CD14-positive monocyte (primary cell): ENCODE measurements at regions not wholly inside any gene's neighbourhood (a gene's known extent, or its start where the extent isn't known, plus 50 kb on each side); places are given as distances from the start of the nearest gene placed in this dataset.

ENCODE experiments used
- DNase-seq, 3 donors: peaks; one replicate each; pipeline ENCODE4 v3.0.0-alpha.2; 2011 to 2022
- H2AFZ ChIP-seq: 2 replicates; pipeline ENCODE4 v1.6.0; 2012; ENCODE audit warnings: mild to moderate bottlenecking, low read depth, low read length, inconsistent platforms; ENCODE audit not compliant: insufficient read depth, poor library complexity, severe bottlenecking
- H3K27ac ChIP-seq, 2 donors: 1 replicate in 1 of 2; 2 replicates in 1 of 2; pipeline ENCODE4 v1.5.1; 2012 to 2013; ENCODE audit warnings: low read length in 2 of 2, control low read depth in 1 of 2, inconsistent platforms in 1 of 2, low read depth in 1 of 2, mild to moderate bottlenecking in 1 of 2
- H3K27me3 ChIP-seq, 2 donors: one replicate each; pipeline versions ENCODE4 v1.6.0 to v1.6.1; 2011 to 2013; ENCODE audit warnings: low read length in 2 of 2; ENCODE audit not compliant: control insufficient read depth in 2 of 2, insufficient read depth in 2 of 2
- H3K36me3 ChIP-seq, 2 donors: replicated peaks in 1 of 2; 1 replicate in 1 of 2; 2 replicates in 1 of 2; pipeline versions ENCODE4 v1.5.1 to v1.6.1; 2012 to 2013; ENCODE audit warnings: low read length in 2 of 2, control low read depth in 1 of 2, inconsistent platforms in 1 of 2, mild to moderate bottlenecking in 1 of 2; ENCODE audit not compliant: insufficient read depth in 2 of 2, control insufficient read depth in 1 of 2
- H3K4me1 ChIP-seq, 2 donors: 1 replicate in 1 of 2; 2 replicates in 1 of 2; pipeline versions ENCODE4 v1.5.1 to v1.6.1; 2012 to 2013; ENCODE audit warnings: low read length in 2 of 2, control low read depth in 1 of 2, inconsistent platforms in 1 of 2, mild to moderate bottlenecking in 1 of 2, moderate library complexity in 1 of 2; ENCODE audit not compliant: insufficient read depth in 2 of 2, control insufficient read depth in 1 of 2
- H3K4me2 ChIP-seq: replicated peaks from 2 replicates; pipeline ENCODE3; 2012; ENCODE audit warnings: low read length, moderate library complexity, mild to moderate bottlenecking; ENCODE audit not compliant: poor library complexity, severe bottlenecking; ENCODE audit errors: extremely low read depth
- H3K4me3 ChIP-seq, 3 experiments: fragments of 200-600 bp in 1 of 3; sonication (generic) in 1 of 3; replicated peaks in 1 of 3; 1 replicate in 2 of 3; 2 replicates in 1 of 3; pipeline ENCODE4 v1.5.1; 2011 to 2013; ENCODE audit warnings: low read length in 3 of 3, mild to moderate bottlenecking in 3 of 3, control low read depth in 2 of 3, low read depth in 2 of 3, inconsistent platforms in 1 of 3, moderate library complexity in 1 of 3
- H3K79me2 ChIP-seq: 2 replicates; pipeline ENCODE4 v1.6.0; 2012; ENCODE audit warnings: mild to moderate bottlenecking, control low read depth, inconsistent platforms, low read length, moderate library complexity; ENCODE audit not compliant: insufficient read depth
- H3K9ac ChIP-seq: 2 replicates; pipeline ENCODE4 v1.6.0; 2017; ENCODE audit warnings: low read length, mild to moderate bottlenecking; ENCODE audit not compliant: insufficient read depth, poor library complexity, severe bottlenecking
- H3K9me3 ChIP-seq, 2 donors: replicated peaks in 1 of 2; 1 replicate in 1 of 2; 2 replicates in 1 of 2; pipeline versions ENCODE4 v1.5.1 to v1.6.1; 2012 to 2013; ENCODE audit warnings: low read length in 2 of 2, control low read depth in 1 of 2; ENCODE audit not compliant: control insufficient read depth in 1 of 2, insufficient read depth in 1 of 2
- H4K20me1 ChIP-seq: 2 replicates; pipeline ENCODE4 v1.6.0; 2012; ENCODE audit warnings: mild to moderate bottlenecking, low read length, control low read depth, moderate library complexity; ENCODE audit not compliant: insufficient read depth
- H3K27ac Mint-ChIP-seq, 7 donors: one replicate each; pipeline ENCODE4 v1.8.0; 2020; ENCODE audit warnings: mild to moderate bottlenecking in 7 of 7, mixed read lengths in 7 of 7, moderate library complexity in 6 of 7, inconsistent platforms in 2 of 7
- H3K27me3 Mint-ChIP-seq, 3 donors: one replicate each; pipeline ENCODE4 v1.8.0; 2021 to 2022; ENCODE audit warnings: low read depth in 3 of 3, mild to moderate bottlenecking in 3 of 3, mixed read lengths in 3 of 3, moderate library complexity in 3 of 3, inconsistent platforms in 1 of 3
- H3K36me3 Mint-ChIP-seq, 2 donors: one replicate each; pipeline ENCODE4 v1.8.0; 2020; ENCODE audit warnings: mixed read lengths in 2 of 2, inconsistent platforms in 1 of 2, mild to moderate bottlenecking in 1 of 2
- H3K4me1 Mint-ChIP-seq: one replicate; pipeline ENCODE4 v1.8.0; 2020; ENCODE audit warnings: mild to moderate bottlenecking, mixed read lengths
- H3K4me3 Mint-ChIP-seq, 2 donors: one replicate each; pipeline ENCODE4 v1.8.0; 2020; ENCODE audit warnings: mild to moderate bottlenecking in 2 of 2, mixed read lengths in 2 of 2, moderate library complexity in 1 of 2
- H3K9me3 Mint-ChIP-seq, 7 donors: one replicate each; pipeline ENCODE4 v1.8.0; 2020 to 2022; ENCODE audit warnings: mixed read lengths in 7 of 7, mild to moderate bottlenecking in 6 of 7, moderate library complexity in 6 of 7, inconsistent platforms in 2 of 7
- CTCF ChIP-seq: fragments of 200-600 bp; IDR thresholded peaks from one replicate; pipeline ENCODE4 v1.8.0; 2022; ENCODE audit warnings: antibody characterized with exemption, mild to moderate bottlenecking
- WGBS: methylation state at CpG from one replicate; pipeline ENCODE4 v1.1.5; 2013; ENCODE audit warnings: missing lambda C conversion rate; ENCODE audit not compliant: insufficient coverage; 5-methylcytosine and 5-hydroxymethylcytosine counted together
- intact Hi-C, 2 donors: fragments of 100-400 bp; cut with micrococcal nuclease; formaldehyde crosslinking; loops; one replicate each; pipeline versions ENCODE4 v1.15.0 to v1.15.1; 2023

DNA sequence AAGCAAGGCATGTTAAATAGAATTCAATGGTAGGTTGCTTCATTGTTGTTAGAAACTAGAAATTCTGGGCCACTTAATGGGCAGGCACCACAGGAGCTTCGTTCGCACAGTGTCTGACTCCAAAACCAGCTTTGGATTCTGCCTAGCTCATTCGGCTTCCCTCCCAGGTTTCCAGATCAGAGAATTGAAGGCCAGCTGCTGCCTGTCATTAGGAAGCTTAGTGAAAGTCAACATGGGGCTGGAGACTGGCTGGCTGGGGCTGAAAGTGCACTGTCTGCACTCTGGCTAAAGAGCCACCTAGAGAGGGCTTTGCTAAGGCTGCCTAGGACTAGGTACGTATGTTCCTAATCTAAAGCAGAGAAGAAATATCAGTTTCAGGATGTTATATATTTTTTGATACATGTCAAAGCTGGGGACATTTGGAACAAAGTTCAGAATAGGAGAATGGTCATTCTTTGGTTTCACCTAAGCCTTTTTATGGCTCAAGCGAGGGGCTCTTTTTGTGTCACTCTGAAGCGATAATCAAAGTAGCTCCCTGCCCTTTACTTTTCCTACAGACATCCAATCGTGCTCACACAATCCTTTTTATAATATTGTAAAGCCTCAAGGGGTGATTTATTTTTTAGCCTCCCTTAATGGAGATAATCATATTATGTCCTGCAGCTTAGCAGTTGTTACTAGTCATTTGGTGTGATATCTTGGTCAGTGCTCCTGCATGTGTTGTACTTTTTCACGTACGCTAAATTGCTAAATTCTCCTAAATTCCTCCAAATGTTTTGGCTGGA, 238.5 kb upstream of the NAV3 start:
- Histone ChIP-seq H3K27me3 (no peaks in the 10 kb centered on the region), H3K79me2 (no peaks in the 10 kb centered on the region), H4K20me1 (no peaks in the 10 kb centered on the region), H3K36me3 (no peaks in the 10 kb centered on the region), H2AFZ (no peak overlapping the region), H3K9ac (no peak overlapping the region), H3K4me2 (no peak overlapping the region), H3K27ac (no peak overlapping the region), H3K4me1 (no peaks in the 10 kb centered on the region), H3K4me3 (no peak overlapping the region), H3K9me3 (no peaks in the 10 kb centered on the region)
- H3K9me3 Mint-ChIP-seq = peaks cover 0 to 4% (median 0%) of the 10 kb centered on the region in 7 donors
- no peak overlapping the region for H3K4me3 Mint-ChIP-seq
- 83% methylated on average over 3 of the region's 9 CpGs for WGBS
- H3K36me3 Mint-ChIP-seq = no peaks in the 10 kb centered on the region
- H3K27me3 Mint-ChIP-seq = no peaks in the 10 kb centered on the region
- H3K27ac Mint-ChIP-seq = no peak overlapping the region
- intact Hi-C loops = no loop called here
- TF ChIP-seq CTCF = no peak
- no peaks in the 10 kb centered on the region for H3K4me1 Mint-ChIP-seq
- DNase-seq = no peak

DNA sequence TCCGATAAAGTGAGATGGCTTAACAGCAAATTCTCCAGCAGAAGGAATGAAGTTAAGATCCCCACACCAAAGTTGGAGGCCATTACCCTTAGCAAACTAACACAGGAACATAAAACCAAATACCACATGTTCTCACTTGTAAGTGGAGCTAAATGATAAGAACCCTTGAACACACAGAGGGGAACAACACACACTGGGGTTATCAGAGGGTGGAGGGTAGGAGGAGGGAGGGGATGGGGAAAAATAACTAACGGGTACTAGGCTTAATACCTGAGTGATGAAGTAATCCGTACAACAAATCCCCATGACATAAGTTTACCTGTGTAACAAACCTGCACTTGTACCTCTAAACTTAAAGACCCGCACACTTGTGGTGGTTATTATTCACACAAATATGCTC, 240.4 kb upstream of the NAV3 start:
- Mint-ChIP-seq H3K36me3 (no peaks in the 10 kb centered on the region), H3K9me3 (peaks cover 0 to 4% (median 0%) of the 10 kb centered on the region in 7 donors), H3K4me3 (no peak overlapping the region), H3K4me1 (no peaks in the 10 kb centered on the region), H3K27ac (no peak overlapping the region), H3K27me3 (no peaks in the 10 kb centered on the region)
- H3K4me3 ChIP-seq = no peak overlapping the region
- H4K20me1 ChIP-seq = no peaks in the 10 kb centered on the region
- no peak overlapping the region for H3K4me2 ChIP-seq
- H3K79me2 ChIP-seq = no peaks in the 10 kb centered on the region
- intact Hi-C loops = no loop called here
- H3K36me3 ChIP-seq = no peaks in the 10 kb centered on the region
- no peaks in the 10 kb centered on the region for H3K4me1 ChIP-seq
- H3K9me3 ChIP-seq = no peaks in the 10 kb centered on the region
- no peak for DNase-seq
- no peak for TF ChIP-seq CTCF
- H2AFZ ChIP-seq = no peak overlapping the region
- no CpG with 5 or more reads among the region's 4 CpGs for WGBS
- no peaks in the 10 kb centered on the region for H3K27me3 ChIP-seq
- H3K27ac ChIP-seq = no peak overlapping the region
- H3K9ac ChIP-seq = no peak overlapping the region
